SK-N-SH treated with all-trans-retinoic acid at 6 μM for 48 hours (cell line): ENCODE measurements at regions not wholly inside any gene's neighbourhood (a gene's known extent, or its start where the extent isn't known, plus 50 kb on each side); places are given as distances from the start of the nearest gene placed in this dataset.

Source experiments
- ATAC-seq: fragments of 200-7000 bp; cut with Tn5 transposase; 3 replicates; pipeline ENCODE4 v1.9.1; 2020; ENCODE audit warnings: mild to moderate bottlenecking, moderate library complexity
- ARNTL ChIP-seq: fragments of 450-650 bp; formaldehyde crosslinking; IDR thresholded peaks from 2 replicates; pipeline ENCODE4 v1.5.0; 2020; ENCODE audit warnings: low read depth, mild to moderate bottlenecking, moderate library complexity, borderline replicate concordance
- CREB5 ChIP-seq: fragments of 250-450 bp; sonication (Bioruptor Pico); IDR thresholded peaks from 2 replicates; pipeline ENCODE4 v1.5.1; 2020; ENCODE audit warnings: low read depth, mild to moderate bottlenecking, moderate library complexity
- CSDC2 ChIP-seq: fragments of 250-450 bp; sonication (Bioruptor Pico); IDR thresholded peaks from 2 replicates; pipeline ENCODE4 v1.5.0; 2020; ENCODE audit warnings: mild to moderate bottlenecking, moderate library complexity
- CSRNP3 ChIP-seq: fragments of 250-450 bp; sonication (Bioruptor Pico); IDR thresholded peaks from 2 replicates; pipeline ENCODE4 v1.5.1; 2021; ENCODE audit warnings: mild to moderate bottlenecking, moderate library complexity
- ESRRG ChIP-seq: fragments of 250-450 bp; sonication (Bioruptor Pico); IDR thresholded peaks from 2 replicates; pipeline ENCODE4 v1.6.1; 2021; ENCODE audit warnings: mild to moderate bottlenecking
- ISL1 ChIP-seq: fragments of 250-450 bp; sonication (Bioruptor Pico); IDR thresholded peaks from 2 replicates; pipeline ENCODE4 v2.1.2; 2022; ENCODE audit warnings: mild to moderate bottlenecking, moderate library complexity
- OSR1 ChIP-seq: fragments of 250-450 bp; sonication (Bioruptor Pico); IDR thresholded peaks from 2 replicates; pipeline ENCODE4 v1.8.0; 2022; ENCODE audit warnings: moderate library complexity, mild to moderate bottlenecking, inconsistent platforms
- PATZ1 ChIP-seq: fragments of 250-450 bp; sonication (Bioruptor Pico); IDR thresholded peaks from 2 replicates; pipeline ENCODE4 v1.8.0; 2020; ENCODE audit warnings: mild to moderate bottlenecking, moderate library complexity, borderline replicate concordance
- POU6F1 ChIP-seq: fragments of 250-450 bp; sonication (Bioruptor Pico); IDR thresholded peaks from 2 replicates; pipeline ENCODE4 v1.8.0; 2021; ENCODE audit warnings: low read depth, mild to moderate bottlenecking, moderate library complexity, borderline replicate concordance
- PPARA ChIP-seq: fragments of 250-450 bp; sonication (Bioruptor Pico); IDR thresholded peaks from 2 replicates; pipeline ENCODE4 v1.5.0; 2020; ENCODE audit warnings: mild to moderate bottlenecking, borderline replicate concordance
- RARB ChIP-seq: fragments of 250-450 bp; sonication (Bioruptor Pico); IDR thresholded peaks from 2 replicates; pipeline ENCODE4 v1.8.0; 2021; ENCODE audit warnings: mild to moderate bottlenecking, moderate library complexity
- SNAI2 ChIP-seq: fragments of 250-450 bp; sonication (Bioruptor Pico); IDR thresholded peaks from 2 replicates; pipeline ENCODE4 v1.5.0; 2020; ENCODE audit warnings: mild to moderate bottlenecking, moderate library complexity
- TCF4 ChIP-seq: fragments of 250-450 bp; sonication (Bioruptor Pico); IDR thresholded peaks from 2 replicates; pipeline ENCODE4 v1.8.0; 2021; ENCODE audit warnings: mild to moderate bottlenecking, moderate library complexity, borderline replicate concordance
- TOX ChIP-seq: fragments of 250-450 bp; sonication (Bioruptor Pico); IDR thresholded peaks from 2 replicates; pipeline ENCODE4 v1.8.0; 2021; ENCODE audit warnings: mild to moderate bottlenecking, moderate library complexity, borderline replicate concordance
- TSHZ2 ChIP-seq: fragments of 250-450 bp; sonication (Bioruptor Pico); IDR thresholded peaks from 2 replicates; pipeline ENCODE4 v1.5.0; 2020; ENCODE audit warnings: mild to moderate bottlenecking, moderate library complexity
- ZC3H10 ChIP-seq: fragments of 250-450 bp; sonication (Bioruptor Pico); IDR thresholded peaks from 2 replicates; pipeline ENCODE4 v1.5.1; 2021; ENCODE audit warnings: mild to moderate bottlenecking, moderate library complexity
- ZFP3 ChIP-seq: fragments of 250-450 bp; sonication (Bioruptor Pico); IDR thresholded peaks from 2 replicates; pipeline ENCODE4 v1.5.0; 2020; ENCODE audit warnings: mild to moderate bottlenecking, moderate library complexity
- ZFP30 ChIP-seq: fragments of 450-650 bp; formaldehyde crosslinking; IDR thresholded peaks from 2 replicates; pipeline ENCODE4 v1.5.0; 2022; ENCODE audit warnings: mild to moderate bottlenecking, moderate library complexity
- ZNF565 ChIP-seq: fragments of 450-650 bp; formaldehyde crosslinking; conservative IDR thresholded peaks from 2 replicates; pipeline ENCODE4 v1.5.0; 2020; ENCODE audit warnings: low read depth, mild to moderate bottlenecking, moderate library complexity
- ZNF70 ChIP-seq: fragments of 450-650 bp; formaldehyde crosslinking; IDR thresholded peaks from 2 replicates; pipeline ENCODE4 v1.5.0; 2020; ENCODE audit warnings: mild to moderate bottlenecking, moderate library complexity
- ZNF8 ChIP-seq: fragments of 450-650 bp; formaldehyde crosslinking; IDR thresholded peaks from 2 replicates; pipeline ENCODE4 v1.5.0; 2020; ENCODE audit warnings: mild to moderate bottlenecking, moderate library complexity

- TF ChIP-seq ZFP3 (CRISPR knock-in tag) (no peak), ZNF70 (CRISPR knock-in tag) (no peak), TOX (CRISPR knock-in tag) (no peak), ESRRG (CRISPR knock-in tag) (no peak), ZNF8 (CRISPR knock-in tag) (no peak), ISL1 (CRISPR knock-in tag) (no peak), TCF4 (no peak)
Measured at GRCh38 chr7:50837965-50838364, 55.3 kb upstream of the GRB10 start (continued).

GRCh38 chr7:50836646-50837045 lies 54.0 kb upstream of the GRB10 start:
- no peak for TF ChIP-seq ZC3H10 (CRISPR knock-in tag)
- TF ChIP-seq ARNTL (CRISPR knock-in tag), result no peak
- ATAC-seq, result no peak

GRCh38 chr7:50835156-50835555 lies 52.5 kb upstream of the GRB10 start:
- ATAC-seq, result no peak
- TF ChIP-seq ARNTL (CRISPR knock-in tag) (no peak), TCF4 (no peak), TOX (CRISPR knock-in tag) (no peak), ZFP3 (CRISPR knock-in tag) (no peak), TSHZ2 (no peak), ESRRG (CRISPR knock-in tag) (no peak)

GRCh38 chr7:50834679-50835078 lies 52.0 kb upstream of the GRB10 start:
- no peak for ATAC-seq

More at GRCh38 chr7:50834679-50835078, 52.0 kb upstream of the GRB10 start:
- no peak for TF ChIP-seq TCF4
- no peak for TF ChIP-seq ISL1 (CRISPR knock-in tag)
- TF ChIP-seq ZNF565 (CRISPR knock-in tag), result no peak
- TF ChIP-seq CSRNP3 (CRISPR knock-in tag), result no peak
- TF ChIP-seq ZFP3 (CRISPR knock-in tag), result no peak
- TF ChIP-seq ZC3H10 (CRISPR knock-in tag), result no peak
- no peak for TF ChIP-seq ESRRG (CRISPR knock-in tag)
- TF ChIP-seq SNAI2 (CRISPR knock-in tag), result no peak
- TF ChIP-seq POU6F1 (CRISPR knock-in tag), result no peak
- no peak for TF ChIP-seq OSR1 (CRISPR knock-in tag)
- no peak for TF ChIP-seq CREB5 (CRISPR knock-in tag)
- no peak for TF ChIP-seq PATZ1 (CRISPR knock-in tag)
- no peak for TF ChIP-seq ARNTL (CRISPR knock-in tag)
- no peak for TF ChIP-seq RARB (CRISPR knock-in tag)
- no peak for TF ChIP-seq ZNF8 (CRISPR knock-in tag)
- TF ChIP-seq ZFP30, result no peak
- TF ChIP-seq PPARA (CRISPR knock-in tag), result no peak
- no peak for TF ChIP-seq TSHZ2
- no peak for TF ChIP-seq TOX (CRISPR knock-in tag)
- TF ChIP-seq CSDC2 (CRISPR knock-in tag), result no peak
